HCEC 1CT (cell line): ENCODE measurements at regions not wholly inside any gene's neighbourhood (a gene's known extent, or its start where the extent isn't known, plus 50 kb on each side); places are given as distances from the start of the nearest gene placed in this dataset.
A peak's percentile ranks its signal among the peaks of the same experiment; 100 is the strongest.
"Not testable (repeated sequence)": the region's sequence is repeated elsewhere in the genome, so short reads cannot be mapped to it uniquely, and the experiment has no call there.

Experiments used
- DNase-seq: peaks from one replicate; pipeline ENCODE4 v3.0.0-alpha.2; 2017

- DNase-seq, result no peak
Measured at GRCh38 chr2:118449401-118449800, 361.1 kb downstream of the INSIG2 start.

- peak; percentile 4 for DNase-seq
Measured at GRCh38 chr2:118443596-118443995, 355.3 kb downstream of the INSIG2 start.

DNA sequence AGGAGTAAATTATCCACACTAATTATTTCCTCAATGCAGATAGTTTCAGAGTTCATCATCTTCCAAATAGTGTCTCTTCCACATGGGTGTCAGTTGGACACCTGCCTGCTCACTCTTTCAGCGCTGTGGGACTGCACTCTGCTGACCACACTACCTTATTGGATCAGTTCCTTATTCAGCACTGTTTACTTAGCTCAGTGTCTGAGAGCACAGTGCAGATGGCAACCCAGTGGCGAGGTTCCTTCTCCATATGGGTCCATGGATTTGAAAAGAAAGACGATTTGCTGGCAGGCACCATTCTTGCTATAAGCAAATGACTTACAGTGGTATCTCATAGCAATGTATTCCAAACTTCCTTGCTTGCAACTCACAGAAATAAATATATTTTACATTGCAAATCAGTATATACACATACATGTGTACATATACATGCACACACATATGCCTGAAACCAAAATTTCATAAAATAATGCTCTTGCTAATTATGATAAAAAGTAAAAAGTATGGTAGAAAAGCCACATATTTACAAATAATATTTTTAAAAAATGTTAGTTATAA, 354.8 kb downstream of the INSIG2 start:
- DNase-seq, result no peak

DNA sequence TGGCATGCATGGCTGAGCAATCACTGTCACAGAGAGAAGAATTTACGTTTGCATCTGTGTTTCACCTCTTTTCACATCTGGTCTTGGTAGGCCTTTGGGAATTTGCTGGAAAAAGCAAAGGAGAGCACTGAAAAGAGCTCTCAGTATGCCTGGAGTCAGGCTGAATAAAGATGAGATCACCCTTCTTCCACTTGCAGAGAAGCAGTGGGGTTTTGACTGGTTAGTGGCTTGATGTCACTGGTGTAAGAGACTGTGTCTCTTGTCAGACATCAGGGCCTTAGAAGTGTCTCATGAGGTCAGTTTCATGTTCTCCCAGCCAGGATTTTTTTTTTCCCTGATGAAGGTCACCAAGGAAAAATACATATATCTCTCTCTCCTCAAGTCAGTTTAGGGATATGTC, 353.8 kb downstream of the INSIG2 start:
- no peak for DNase-seq

GRCh38 chr2:118440404-118441098, 352.3 kb downstream of the INSIG2 start:
- DNase-seq, result no peak

DNA sequence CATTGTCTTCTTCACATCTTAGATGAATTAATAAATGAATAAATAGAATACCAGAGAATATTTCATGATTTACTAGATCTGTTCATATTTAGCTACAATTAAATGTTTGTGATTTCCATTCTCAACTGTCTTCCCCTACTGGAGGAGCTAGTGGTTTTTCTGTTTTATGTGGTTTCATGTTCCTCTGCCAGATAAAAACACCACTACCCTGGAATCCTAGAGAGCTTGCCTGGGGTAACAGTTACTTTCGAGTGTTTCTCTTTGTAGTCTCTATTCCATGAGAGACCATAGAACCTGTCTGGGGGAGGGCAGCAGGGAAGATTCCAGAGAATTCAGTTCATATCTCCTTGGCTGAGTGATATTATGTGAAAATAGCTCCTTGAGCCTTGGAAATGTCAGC, 349.2 kb downstream of the INSIG2 start:
- no peak for DNase-seq

GRCh38 chr2:118431997-118432396, 343.7 kb downstream of the INSIG2 start:
- DNase-seq, result no peak

GRCh38 chr2:118431586-118431985, 343.3 kb downstream of the INSIG2 start:
- no peak for DNase-seq

GRCh38 chr2:118431165-118431517, 342.9 kb downstream of the INSIG2 start:
- DNase-seq, result no peak

- no peak for DNase-seq
Measured at GRCh38 chr2:118430510-118431164, 342.4 kb downstream of the INSIG2 start.

DNA sequence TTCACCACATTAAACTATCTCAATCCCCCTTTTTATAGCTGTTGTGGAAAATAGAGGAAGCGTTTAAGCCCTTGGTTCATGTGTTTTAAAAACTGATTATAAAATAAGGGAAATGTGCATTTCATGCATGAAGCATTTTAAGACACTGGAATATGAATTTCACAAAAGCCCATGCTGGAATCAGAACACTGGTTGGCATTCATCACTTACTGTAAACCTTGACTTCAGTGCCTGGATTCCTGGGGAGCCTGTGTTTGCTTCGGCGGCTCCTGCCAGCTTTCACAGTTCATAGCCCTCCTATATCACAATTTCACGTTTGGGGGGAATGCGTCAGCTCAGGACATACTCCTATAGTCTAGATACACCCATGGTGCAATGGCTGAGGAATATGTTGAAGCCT, 336.9 kb downstream of the INSIG2 start:
- no peak for DNase-seq

GRCh38 chr2:118423776-118424175, 335.5 kb downstream of the INSIG2 start:
- DNase-seq, result no peak

- no peak for DNase-seq
Measured at GRCh38 chr2:118421648-118422047, 333.4 kb downstream of the INSIG2 start.

DNA sequence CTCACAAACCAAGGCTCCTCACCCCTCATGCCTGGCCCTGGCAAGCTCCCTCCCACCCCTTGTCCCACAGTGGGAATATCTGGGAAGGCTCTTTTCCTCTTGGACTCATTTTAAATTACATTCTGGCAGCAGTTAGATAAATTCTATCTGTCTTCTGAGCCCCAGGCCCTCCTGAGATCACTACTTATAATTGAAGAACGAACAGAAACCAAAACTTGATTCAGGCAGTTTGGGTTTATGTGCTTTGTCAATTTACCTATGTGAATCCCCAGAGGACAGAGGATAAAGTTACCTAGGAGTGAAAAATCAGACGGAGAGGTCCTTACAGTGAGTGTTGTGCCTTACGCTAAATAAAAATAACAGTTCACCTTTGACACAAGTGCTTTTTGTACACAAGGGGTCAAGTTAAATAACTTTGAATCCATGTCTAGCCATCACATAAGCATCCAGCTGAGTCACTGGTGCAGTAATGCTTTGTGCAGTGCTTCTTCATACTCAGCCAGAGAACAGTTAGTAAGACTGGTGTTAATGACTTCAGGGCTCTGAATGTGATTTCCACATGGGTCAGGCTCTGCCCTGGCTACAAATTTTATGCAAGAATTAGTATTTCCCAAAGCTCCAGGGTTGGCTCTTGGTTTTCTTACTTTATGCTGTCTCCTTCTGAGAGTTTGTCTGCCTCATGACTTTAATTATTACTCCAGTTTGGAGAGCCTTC, 329.3 kb downstream of the INSIG2 start:
- no peak for DNase-seq

DNA sequence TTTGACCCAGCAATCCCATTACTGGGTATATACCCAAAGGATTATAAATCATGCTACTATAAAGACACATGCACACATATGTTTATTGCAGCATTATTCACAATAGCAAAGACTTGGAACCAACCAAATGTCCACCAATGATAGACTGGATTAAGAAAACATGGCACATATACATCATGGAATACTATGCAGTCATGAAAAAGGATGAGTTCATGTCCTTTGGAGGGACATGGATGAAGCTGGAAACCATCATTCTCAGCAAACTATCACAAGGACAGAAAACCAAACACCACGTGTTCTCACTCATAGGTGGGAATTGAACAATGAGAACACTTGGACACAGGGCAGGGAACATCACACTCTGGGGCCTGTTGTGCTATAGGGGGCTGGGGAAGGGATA, 326.9 kb downstream of the INSIG2 start:
- DNase-seq, result not testable (repeated sequence)

- no peak for DNase-seq
Measured at GRCh38 chr2:118403658-118404451, 315.6 kb downstream of the INSIG2 start.

DNA sequence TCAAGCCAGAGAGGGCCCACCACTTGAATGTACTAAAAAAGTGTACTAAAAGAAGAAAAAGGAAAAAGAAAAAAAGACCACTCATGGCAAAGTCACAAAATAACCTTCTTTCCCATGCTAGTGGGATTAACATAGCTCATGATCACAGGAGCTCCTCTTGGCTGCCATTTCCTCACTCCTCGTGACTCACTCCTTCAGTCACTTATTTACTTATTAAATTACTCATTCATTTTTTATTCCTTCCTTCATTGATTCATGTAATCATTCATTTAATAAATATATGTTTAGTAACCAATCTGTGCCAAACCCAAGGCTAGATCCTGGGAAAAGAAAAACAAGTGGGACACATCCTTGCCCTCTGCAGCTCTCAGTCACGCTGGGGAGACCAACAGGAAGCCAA, 300.5 kb downstream of the INSIG2 start:
- DNase-seq, result peak; percentile 13

GRCh38 chr2:118387509-118387908, 299.2 kb downstream of the INSIG2 start:
- DNase-seq, result no peak

DNA sequence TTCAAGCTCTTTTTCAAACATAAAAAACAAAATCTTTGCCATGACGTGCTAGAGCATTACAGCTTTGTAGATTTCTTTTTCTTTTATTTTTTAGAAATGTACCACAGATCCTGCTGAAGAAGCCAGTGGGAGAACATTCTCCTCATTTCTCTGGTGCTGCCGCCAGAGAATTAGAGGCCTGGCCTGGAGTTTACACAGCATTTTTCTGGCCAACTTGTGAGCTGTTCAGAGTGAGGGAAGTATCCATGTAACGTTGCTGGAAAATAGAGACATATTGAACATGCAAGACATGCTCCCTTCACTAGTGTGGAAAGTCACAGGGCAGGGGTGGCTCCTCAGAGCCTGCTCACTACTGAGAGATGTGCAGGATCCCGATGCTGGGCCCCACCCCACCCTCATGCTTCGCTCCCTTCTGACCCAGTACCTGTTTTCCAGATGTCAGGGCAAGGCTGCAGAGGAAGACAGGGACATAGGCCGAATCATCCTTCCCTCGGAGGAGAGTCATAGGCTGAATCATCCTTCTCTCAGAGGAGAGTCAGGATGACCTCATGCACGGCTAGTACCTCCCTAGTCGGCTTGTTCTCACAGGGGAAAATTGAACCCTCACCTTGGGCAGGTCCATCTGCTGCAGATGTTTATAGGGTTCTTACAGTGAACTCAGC, 298.5 kb downstream of the INSIG2 start:
- DNase-seq, result peak; percentile 29

GRCh38 chr2:118380915-118381653, 292.8 kb downstream of the INSIG2 start:
- DNase-seq, result no peak

- no peak for DNase-seq
Measured at GRCh38 chr2:118375907-118376485, 287.7 kb downstream of the INSIG2 start.
